ENCODE measurements at regions not wholly inside any gene's neighbourhood (a gene's known extent, or its start where the extent isn't known, plus 50 kb on each side); places are given as distances from the start of the nearest gene placed in this dataset.
A peak's percentile ranks its signal among the peaks of the same experiment; 100 is the strongest.
"Not testable (repeated sequence)": the region's sequence is repeated elsewhere in the genome, so short reads cannot be mapped to it uniquely, and the experiment has no call there.

DNA sequence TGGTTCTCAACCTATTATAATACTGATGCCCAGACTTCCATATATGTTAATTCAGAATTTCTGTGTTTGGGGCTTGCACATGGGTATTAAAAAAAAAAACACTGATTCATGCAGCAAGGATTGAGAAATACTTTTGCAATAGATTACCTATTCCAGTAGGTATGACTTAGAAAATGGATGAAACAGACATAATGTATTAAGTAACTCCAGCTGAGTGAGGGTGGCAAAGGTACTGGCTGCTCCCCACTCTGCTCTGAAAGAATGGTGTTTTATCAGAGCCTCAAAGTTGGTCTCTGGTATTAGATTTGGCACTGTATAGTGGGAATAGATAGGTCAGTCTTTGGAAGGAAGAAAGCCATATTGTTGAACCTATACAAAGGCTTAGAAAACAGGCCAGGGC, 234.3 kb upstream of the FOLH1 start:
- Mint-ChIP-seq H3K36me3 (peaks cover 42% of the 10 kb centered on the region), H3K27me3 (ENCODE audit: low read depth) (peaks cover 4% of the 10 kb centered on the region), H3K27ac (no peak overlapping the region), H3K9me3 (peaks cover 65% of the 10 kb centered on the region), H3K4me3 (no peak overlapping the region), H3K4me1 (peaks cover 7% of the 10 kb centered on the region)
- POLR2A ChIA-PET, result no interaction called here
- DNase-seq (ENCODE audit: low spot score) (no peak), ATAC-seq (no peak)
- TF ChIP-seq RORB (CRISPR knock-in tag; IDR thresholded peaks at IDR 0.05), result no peak
- no peak for TF ChIP-seq CREB1 (CRISPR knock-in tag; IDR thresholded peaks at IDR 0.05)
- TF ChIP-seq TEAD1 (CRISPR knock-in tag; IDR thresholded peaks at IDR 0.05), result no peak
- TF ChIP-seq, protein P1, sequence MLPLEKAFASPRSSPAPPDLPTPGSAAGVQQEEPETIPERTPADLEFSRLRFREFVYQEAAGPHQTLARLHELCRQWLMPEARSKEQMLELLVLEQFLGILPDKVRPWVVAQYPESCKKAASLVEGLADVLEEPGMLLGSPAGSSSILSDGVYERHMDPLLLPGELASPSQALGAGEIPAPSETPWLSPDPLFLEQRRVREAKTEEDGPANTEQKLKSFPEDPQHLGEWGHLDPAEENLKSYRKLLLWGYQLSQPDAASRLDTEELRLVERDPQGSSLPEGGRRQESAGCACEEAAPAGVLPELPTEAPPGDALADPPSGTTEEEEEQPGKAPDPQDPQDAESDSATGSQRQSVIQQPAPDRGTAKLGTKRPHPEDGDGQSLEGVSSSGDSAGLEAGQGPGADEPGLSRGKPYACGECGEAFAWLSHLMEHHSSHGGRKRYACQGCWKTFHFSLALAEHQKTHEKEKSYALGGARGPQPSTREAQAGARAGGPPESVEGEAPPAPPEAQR (CRISPR knock-in tag; IDR thresholded peaks at IDR 0.05), result no peak
- TF ChIP-seq SP1 (CRISPR knock-in tag; conservative IDR thresholded peaks at IDR 0.05), result no peak
- TF ChIP-seq ZNF396 (CRISPR knock-in tag; IDR thresholded peaks at IDR 0.05; ENCODE audit: borderline replicate concordance), result no peak
- TF ChIP-seq EMX1 (CRISPR knock-in tag; IDR thresholded peaks at IDR 0.05), result no peak
- no peak for TF ChIP-seq GABPB1 (CRISPR knock-in tag; IDR thresholded peaks at IDR 0.05)
- TF ChIP-seq, protein P2, sequence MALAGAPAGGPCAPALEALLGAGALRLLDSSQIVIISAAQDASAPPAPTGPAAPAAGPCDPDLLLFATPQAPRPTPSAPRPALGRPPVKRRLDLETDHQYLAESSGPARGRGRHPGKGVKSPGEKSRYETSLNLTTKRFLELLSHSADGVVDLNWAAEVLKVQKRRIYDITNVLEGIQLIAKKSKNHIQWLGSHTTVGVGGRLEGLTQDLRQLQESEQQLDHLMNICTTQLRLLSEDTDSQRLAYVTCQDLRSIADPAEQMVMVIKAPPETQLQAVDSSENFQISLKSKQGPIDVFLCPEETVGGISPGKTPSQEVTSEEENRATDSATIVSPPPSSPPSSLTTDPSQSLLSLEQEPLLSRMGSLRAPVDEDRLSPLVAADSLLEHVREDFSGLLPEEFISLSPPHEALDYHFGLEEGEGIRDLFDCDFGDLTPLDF (CRISPR knock-in tag; IDR thresholded peaks at IDR 0.05), result no peak
- TF ChIP-seq, protein P3, sequence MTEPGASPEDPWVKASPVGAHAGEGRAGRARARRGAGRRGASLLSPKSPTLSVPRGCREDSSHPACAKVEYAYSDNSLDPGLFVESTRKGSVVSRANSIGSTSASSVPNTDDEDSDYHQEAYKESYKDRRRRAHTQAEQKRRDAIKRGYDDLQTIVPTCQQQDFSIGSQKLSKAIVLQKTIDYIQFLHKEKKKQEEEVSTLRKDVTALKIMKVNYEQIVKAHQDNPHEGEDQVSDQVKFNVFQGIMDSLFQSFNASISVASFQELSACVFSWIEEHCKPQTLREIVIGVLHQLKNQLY (CRISPR knock-in tag; IDR thresholded peaks at IDR 0.05), result no peak
- TF ChIP-seq, protein P4, sequence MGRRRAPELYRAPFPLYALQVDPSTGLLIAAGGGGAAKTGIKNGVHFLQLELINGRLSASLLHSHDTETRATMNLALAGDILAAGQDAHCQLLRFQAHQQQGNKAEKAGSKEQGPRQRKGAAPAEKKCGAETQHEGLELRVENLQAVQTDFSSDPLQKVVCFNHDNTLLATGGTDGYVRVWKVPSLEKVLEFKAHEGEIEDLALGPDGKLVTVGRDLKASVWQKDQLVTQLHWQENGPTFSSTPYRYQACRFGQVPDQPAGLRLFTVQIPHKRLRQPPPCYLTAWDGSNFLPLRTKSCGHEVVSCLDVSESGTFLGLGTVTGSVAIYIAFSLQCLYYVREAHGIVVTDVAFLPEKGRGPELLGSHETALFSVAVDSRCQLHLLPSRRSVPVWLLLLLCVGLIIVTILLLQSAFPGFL (CRISPR knock-in tag; IDR thresholded peaks at IDR 0.05; ENCODE audit: borderline replicate concordance), result no peak
- CTCF ChIA-PET, result no interaction called here

DNA sequence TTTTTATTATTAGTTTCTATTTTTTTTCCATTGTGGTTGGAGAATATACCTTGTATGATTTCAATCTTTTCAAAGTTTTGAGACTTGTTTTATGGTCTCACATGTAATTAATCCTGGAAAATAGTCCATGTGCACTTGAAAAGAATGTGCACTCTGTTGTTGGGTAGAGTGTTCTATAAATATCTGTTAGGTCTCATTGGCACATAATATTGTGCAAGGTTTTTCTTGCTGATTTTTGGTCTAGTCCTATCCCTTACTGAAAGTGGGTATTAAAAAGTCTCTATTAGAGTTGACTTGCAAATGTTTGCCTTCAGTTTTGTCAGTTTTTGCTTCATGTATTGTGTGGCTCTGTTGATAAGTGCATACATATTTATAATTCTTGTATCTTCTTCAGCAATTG, 231.5 kb upstream of the FOLH1 start:
- POLR2A ChIA-PET, result not testable (repeated sequence)

DNA sequence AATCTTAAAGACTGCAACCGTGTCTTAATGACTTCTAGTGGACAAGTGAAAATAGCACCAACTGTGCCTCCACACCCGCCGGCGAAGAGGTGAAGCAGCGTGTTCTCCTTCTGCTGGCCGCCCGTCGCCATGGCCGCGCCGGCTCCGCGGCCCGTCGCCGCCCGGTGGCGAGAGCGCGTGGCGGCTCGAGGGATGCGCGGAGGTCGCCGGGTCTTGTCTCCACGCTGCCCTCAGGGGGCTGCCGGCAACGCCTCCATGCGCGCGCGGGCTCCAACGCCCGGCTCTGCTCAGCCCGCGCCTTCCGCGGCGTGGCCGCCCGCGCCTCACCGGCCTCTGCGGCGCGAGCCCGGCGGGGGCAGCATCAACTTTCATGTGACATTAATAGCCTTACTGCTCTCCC, 225.9 kb upstream of the FOLH1 start:
- peak; percentile 48 for ATAC-seq
- H3K27ac Mint-ChIP-seq; CTCF ChIA-PET; H3K4me1 Mint-ChIP-seq; DNase-seq (ENCODE audit: low spot score); H3K27me3 Mint-ChIP-seq (ENCODE audit: low read depth); POLR2A ChIA-PET; H3K4me3 Mint-ChIP-seq: not testable (repeated sequence)
- Mint-ChIP-seq H3K9me3 (peaks cover 62% of the 10 kb centered on the region), H3K36me3 (peaks cover 28% of the 10 kb centered on the region)

More for the DNA sequence above, 231.5 kb upstream of the FOLH1 start:
- H3K4me1 Mint-ChIP-seq; DNase-seq (ENCODE audit: low spot score); ATAC-seq; H3K27ac Mint-ChIP-seq; H3K4me3 Mint-ChIP-seq; H3K27me3 Mint-ChIP-seq (ENCODE audit: low read depth); CTCF ChIA-PET: not testable (repeated sequence)
- H3K36me3 Mint-ChIP-seq, result peaks cover 28% of the 10 kb centered on the region
- peaks cover 68% of the 10 kb centered on the region for H3K9me3 Mint-ChIP-seq

DNA sequence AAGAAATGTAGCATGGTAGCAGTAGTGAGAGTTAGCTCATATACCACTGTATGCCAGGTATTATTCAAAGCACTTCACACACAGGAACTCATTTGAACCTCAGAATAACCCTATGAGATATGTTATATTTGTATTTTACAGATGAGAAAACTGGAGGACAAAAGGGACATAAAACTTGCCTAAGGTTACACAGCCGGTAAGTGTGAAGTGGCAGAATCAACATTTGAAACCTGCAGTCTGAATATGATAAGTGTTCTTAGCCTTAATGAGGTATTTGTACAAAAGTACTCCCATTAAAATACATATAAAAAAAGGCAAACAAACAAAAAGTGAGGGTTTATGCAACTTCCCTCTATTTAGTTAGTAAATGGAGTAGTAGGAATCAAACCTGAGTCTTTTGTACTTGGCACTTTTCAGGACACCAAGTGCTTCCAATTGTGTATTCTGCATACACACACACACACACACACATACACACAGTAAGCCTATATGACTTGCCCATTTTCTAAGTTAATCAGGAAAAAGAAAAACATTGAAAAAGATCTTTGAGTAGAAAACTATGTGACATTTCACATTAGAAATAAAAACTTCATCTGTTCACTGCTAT, 223.9 kb upstream of the FOLH1 start:
- H3K27me3 Mint-ChIP-seq (ENCODE audit: low read depth), result no peaks in the 10 kb centered on the region
- ChIA-PET POLR2A (no interaction called here), CTCF (no interaction called here)
- DNase-seq (ENCODE audit: low spot score), result no peak
- peaks cover 32% of the 10 kb centered on the region for H3K36me3 Mint-ChIP-seq
- H3K9me3 Mint-ChIP-seq, result peaks cover 62% of the 10 kb centered on the region
- H3K4me3 Mint-ChIP-seq, result no peak overlapping the region
- H3K27ac Mint-ChIP-seq, result no peak overlapping the region
- no peak for ATAC-seq
- H3K4me1 Mint-ChIP-seq, result no peaks in the 10 kb centered on the region
- TF ChIP-seq TP53 (CRISPR knock-in tag; IDR thresholded peaks at IDR 0.05) (no peak), GABPB1 (CRISPR knock-in tag; IDR thresholded peaks at IDR 0.05) (no peak), ZNF423 (CRISPR knock-in tag; IDR thresholded peaks at IDR 0.05) (no peak)
- TF ChIP-seq, protein P5, sequence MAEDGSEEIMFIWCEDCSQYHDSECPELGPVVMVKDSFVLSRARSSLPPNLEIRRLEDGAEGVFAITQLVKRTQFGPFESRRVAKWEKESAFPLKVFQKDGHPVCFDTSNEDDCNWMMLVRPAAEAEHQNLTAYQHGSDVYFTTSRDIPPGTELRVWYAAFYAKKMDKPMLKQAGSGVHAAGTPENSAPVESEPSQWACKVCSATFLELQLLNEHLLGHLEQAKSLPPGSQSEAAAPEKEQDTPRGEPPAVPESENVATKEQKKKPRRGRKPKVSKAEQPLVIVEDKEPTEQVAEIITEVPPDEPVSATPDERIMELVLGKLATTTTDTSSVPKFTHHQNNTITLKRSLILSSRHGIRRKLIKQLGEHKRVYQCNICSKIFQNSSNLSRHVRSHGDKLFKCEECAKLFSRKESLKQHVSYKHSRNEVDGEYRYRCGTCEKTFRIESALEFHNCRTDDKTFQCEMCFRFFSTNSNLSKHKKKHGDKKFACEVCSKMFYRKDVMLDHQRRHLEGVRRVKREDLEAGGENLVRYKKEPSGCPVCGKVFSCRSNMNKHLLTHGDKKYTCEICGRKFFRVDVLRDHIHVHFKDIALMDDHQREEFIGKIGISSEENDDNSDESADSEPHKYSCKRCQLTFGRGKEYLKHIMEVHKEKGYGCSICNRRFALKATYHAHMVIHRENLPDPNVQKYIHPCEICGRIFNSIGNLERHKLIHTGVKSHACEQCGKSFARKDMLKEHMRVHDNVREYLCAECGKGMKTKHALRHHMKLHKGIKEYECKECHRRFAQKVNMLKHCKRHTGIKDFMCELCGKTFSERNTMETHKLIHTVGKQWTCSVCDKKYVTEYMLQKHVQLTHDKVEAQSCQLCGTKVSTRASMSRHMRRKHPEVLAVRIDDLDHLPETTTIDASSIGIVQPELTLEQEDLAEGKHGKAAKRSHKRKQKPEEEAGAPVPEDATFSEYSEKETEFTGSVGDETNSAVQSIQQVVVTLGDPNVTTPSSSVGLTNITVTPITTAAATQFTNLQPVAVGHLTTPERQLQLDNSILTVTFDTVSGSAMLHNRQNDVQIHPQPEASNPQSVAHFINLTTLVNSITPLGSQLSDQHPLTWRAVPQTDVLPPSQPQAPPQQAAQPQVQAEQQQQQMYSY (CRISPR knock-in tag; IDR thresholded peaks at IDR 0.05), result no peak
- TF ChIP-seq, protein P2 (CRISPR knock-in tag; IDR thresholded peaks at IDR 0.05), result no peak
- TF ChIP-seq, protein P6, sequence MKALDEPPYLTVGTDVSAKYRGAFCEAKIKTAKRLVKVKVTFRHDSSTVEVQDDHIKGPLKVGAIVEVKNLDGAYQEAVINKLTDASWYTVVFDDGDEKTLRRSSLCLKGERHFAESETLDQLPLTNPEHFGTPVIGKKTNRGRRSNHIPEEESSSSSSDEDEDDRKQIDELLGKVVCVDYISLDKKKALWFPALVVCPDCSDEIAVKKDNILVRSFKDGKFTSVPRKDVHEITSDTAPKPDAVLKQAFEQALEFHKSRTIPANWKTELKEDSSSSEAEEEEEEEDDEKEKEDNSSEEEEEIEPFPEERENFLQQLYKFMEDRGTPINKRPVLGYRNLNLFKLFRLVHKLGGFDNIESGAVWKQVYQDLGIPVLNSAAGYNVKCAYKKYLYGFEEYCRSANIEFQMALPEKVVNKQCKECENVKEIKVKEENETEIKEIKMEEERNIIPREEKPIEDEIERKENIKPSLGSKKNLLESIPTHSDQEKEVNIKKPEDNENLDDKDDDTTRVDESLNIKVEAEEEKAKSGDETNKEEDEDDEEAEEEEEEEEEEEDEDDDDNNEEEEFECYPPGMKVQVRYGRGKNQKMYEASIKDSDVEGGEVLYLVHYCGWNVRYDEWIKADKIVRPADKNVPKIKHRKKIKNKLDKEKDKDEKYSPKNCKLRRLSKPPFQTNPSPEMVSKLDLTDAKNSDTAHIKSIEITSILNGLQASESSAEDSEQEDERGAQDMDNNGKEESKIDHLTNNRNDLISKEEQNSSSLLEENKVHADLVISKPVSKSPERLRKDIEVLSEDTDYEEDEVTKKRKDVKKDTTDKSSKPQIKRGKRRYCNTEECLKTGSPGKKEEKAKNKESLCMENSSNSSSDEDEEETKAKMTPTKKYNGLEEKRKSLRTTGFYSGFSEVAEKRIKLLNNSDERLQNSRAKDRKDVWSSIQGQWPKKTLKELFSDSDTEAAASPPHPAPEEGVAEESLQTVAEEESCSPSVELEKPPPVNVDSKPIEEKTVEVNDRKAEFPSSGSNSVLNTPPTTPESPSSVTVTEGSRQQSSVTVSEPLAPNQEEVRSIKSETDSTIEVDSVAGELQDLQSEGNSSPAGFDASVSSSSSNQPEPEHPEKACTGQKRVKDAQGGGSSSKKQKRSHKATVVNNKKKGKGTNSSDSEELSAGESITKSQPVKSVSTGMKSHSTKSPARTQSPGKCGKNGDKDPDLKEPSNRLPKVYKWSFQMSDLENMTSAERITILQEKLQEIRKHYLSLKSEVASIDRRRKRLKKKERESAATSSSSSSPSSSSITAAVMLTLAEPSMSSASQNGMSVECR (CRISPR knock-in tag; IDR thresholded peaks at IDR 0.05; ENCODE audit: borderline replicate concordance), result no peak
